ENCODE measurements at regions not wholly inside any gene's neighbourhood (a gene's known extent, or its start where the extent isn't known, plus 50 kb on each side); places are given as distances from the start of the nearest gene placed in this dataset.

- CTCF ChIA-PET = no interaction called here
- Histone ChIP-seq H3K4me3 (ENCODE audit: control insufficient read depth in 1 of 7, extremely low read depth in 1 of 7, insufficient read depth in 4 of 7, low read depth in 2 of 7, low read length in 6 of 7) (no peak overlapping the region), H3K9me3 (ENCODE audit: control extremely low read depth in 1 of 5, control insufficient read depth in 4 of 5, insufficient read depth in 2 of 5, low read depth in 1 of 5, low read length in 4 of 5) (no peaks in the 10 kb centered on the region), H3K27ac (ENCODE audit: insufficient read depth in 1 of 2, low read depth in 1 of 2, low read length in 2 of 2, poor library complexity in 1 of 2, severe bottlenecking in 2 of 2) (no peak overlapping the region), H3K27me3 (replicated peaks in 2 of 5; ENCODE audit: control insufficient read depth in 4 of 5, insufficient read depth in 5 of 5, low read length in 4 of 5) (peaks cover 0 to 4% (median 0%) of the 10 kb centered on the region in 5 experiments), H3K36me3 (ENCODE audit: control insufficient read depth in 4 of 4, insufficient read depth in 4 of 4, low read length in 3 of 4) (no peaks in the 10 kb centered on the region), H3K4me1 (ENCODE audit: control extremely low read depth in 1 of 4, control insufficient read depth in 4 of 4, insufficient read depth in 4 of 4, low read length in 3 of 4) (no peaks in the 10 kb centered on the region)
- DNase-seq = no peak
- 76% methylated on average over 5 of the region's 6 CpGs for WGBS (ENCODE audit: insufficient coverage)
- POLR2A ChIA-PET = interaction anchor here (0.6 kb wide), 3 partner anchors 122 to 321 kb away, joined by 3 to 7 read pairs (median 4); no protein-coding TSS in a partner anchor
These were observed 77.8 kb downstream of the C11orf91 start for GRCh38 chr11:33622806-33623205.

- DNase-seq = no peak
- Histone ChIP-seq H3K27me3 (replicated peaks in 2 of 5; ENCODE audit: control insufficient read depth in 4 of 5, insufficient read depth in 5 of 5, low read length in 4 of 5) (peaks cover 0 to 4% (median 0%) of the 10 kb centered on the region in 5 experiments), H3K4me3 (ENCODE audit: control insufficient read depth in 1 of 7, extremely low read depth in 1 of 7, insufficient read depth in 4 of 7, low read depth in 2 of 7, low read length in 6 of 7) (no peak overlapping the region), H3K4me1 (ENCODE audit: control extremely low read depth in 1 of 4, control insufficient read depth in 4 of 4, insufficient read depth in 4 of 4, low read length in 3 of 4) (no peaks in the 10 kb centered on the region), H3K27ac (ENCODE audit: insufficient read depth in 1 of 2, low read depth in 1 of 2, low read length in 2 of 2, poor library complexity in 1 of 2, severe bottlenecking in 2 of 2) (no peak overlapping the region), H3K36me3 (ENCODE audit: control insufficient read depth in 4 of 4, insufficient read depth in 4 of 4, low read length in 3 of 4) (no peaks in the 10 kb centered on the region), H3K9me3 (ENCODE audit: control extremely low read depth in 1 of 5, control insufficient read depth in 4 of 5, insufficient read depth in 2 of 5, low read depth in 1 of 5, low read length in 4 of 5) (no peaks in the 10 kb centered on the region)
- ChIA-PET POLR2A (interaction anchor here (0.6 to 0.7 kb wide), 2 partner anchors 254 to 1174 kb away, joined by 3 to 4 read pairs; no protein-coding TSS in a partner anchor), CTCF (no interaction called here)
- WGBS (ENCODE audit: insufficient coverage) = 92% methylated on average over 7 of the region's 7 CpGs
These were observed 78.4 kb downstream of the C11orf91 start for GRCh38 chr11:33622186-33622585.

GRCh38 chr11:33620423-33621171 is 80.0 kb downstream of the C11orf91 start:
- WGBS (ENCODE audit: insufficient coverage) = 97% methylated on average over 3 of the region's 6 CpGs
- ChIA-PET CTCF (no interaction called here), POLR2A (no interaction called here)
- peaks cover 0 to 8% (median 0%) of the 10 kb centered on the region in 5 experiments for H3K27me3 ChIP-seq (replicated peaks in 2 of 5; ENCODE audit: control insufficient read depth in 4 of 5, insufficient read depth in 5 of 5, low read length in 4 of 5)
- no peaks in the 10 kb centered on the region for H3K9me3 ChIP-seq (ENCODE audit: control extremely low read depth in 1 of 5, control insufficient read depth in 4 of 5, insufficient read depth in 2 of 5, low read depth in 1 of 5, low read length in 4 of 5)
- DNase-seq = no peak
- no peaks in the 10 kb centered on the region for H3K4me1 ChIP-seq (ENCODE audit: control extremely low read depth in 1 of 4, control insufficient read depth in 4 of 4, insufficient read depth in 4 of 4, low read length in 3 of 4)
- no peak overlapping the region for H3K4me3 ChIP-seq (ENCODE audit: control insufficient read depth in 1 of 7, extremely low read depth in 1 of 7, insufficient read depth in 4 of 7, low read depth in 2 of 7, low read length in 6 of 7)
- H3K36me3 ChIP-seq (ENCODE audit: control insufficient read depth in 4 of 4, insufficient read depth in 4 of 4, low read length in 3 of 4) = no peaks in the 10 kb centered on the region
- no peak overlapping the region for H3K27ac ChIP-seq (ENCODE audit: insufficient read depth in 1 of 2, low read depth in 1 of 2, low read length in 2 of 2, poor library complexity in 1 of 2, severe bottlenecking in 2 of 2)

DNA sequence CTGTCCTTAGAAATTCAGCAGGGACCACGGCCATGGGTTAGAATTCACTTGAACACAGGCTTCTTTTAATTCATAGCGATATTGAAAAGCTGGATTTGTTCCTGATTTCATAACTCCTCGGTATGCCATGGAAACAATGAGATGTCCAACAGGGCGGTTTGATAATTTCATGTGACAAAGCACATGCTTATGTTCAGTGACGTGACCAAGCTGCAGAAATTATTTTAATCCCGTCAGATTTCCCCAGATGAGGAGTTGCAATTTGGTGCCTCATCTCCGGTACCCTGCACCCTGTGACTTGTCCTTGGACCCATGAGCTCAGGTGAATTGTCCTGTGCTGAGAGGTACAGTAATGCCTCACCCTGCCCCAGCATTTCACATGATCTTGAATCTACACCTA is 81.7 kb downstream of the C11orf91 start:
- 99% methylated on average over 7 of the region's 7 CpGs for WGBS (ENCODE audit: insufficient coverage)
- ChIA-PET CTCF (no interaction called here), POLR2A (no interaction called here)
- Histone ChIP-seq H3K27ac (ENCODE audit: insufficient read depth in 1 of 2, low read depth in 1 of 2, low read length in 2 of 2, poor library complexity in 1 of 2, severe bottlenecking in 2 of 2) (no peak overlapping the region), H3K4me1 (ENCODE audit: control extremely low read depth in 1 of 4, control insufficient read depth in 4 of 4, insufficient read depth in 4 of 4, low read length in 3 of 4) (no peaks in the 10 kb centered on the region), H3K9me3 (ENCODE audit: control extremely low read depth in 1 of 5, control insufficient read depth in 4 of 5, insufficient read depth in 2 of 5, low read depth in 1 of 5, low read length in 4 of 5) (no peaks in the 10 kb centered on the region), H3K36me3 (ENCODE audit: control insufficient read depth in 4 of 4, insufficient read depth in 4 of 4, low read length in 3 of 4) (no peaks in the 10 kb centered on the region), H3K27me3 (replicated peaks in 2 of 5; ENCODE audit: control insufficient read depth in 4 of 5, insufficient read depth in 5 of 5, low read length in 4 of 5) (peaks cover 0 to 8% (median 0%) of the 10 kb centered on the region in 5 experiments), H3K4me3 (ENCODE audit: control insufficient read depth in 1 of 7, extremely low read depth in 1 of 7, insufficient read depth in 4 of 7, low read depth in 2 of 7, low read length in 6 of 7) (no peak overlapping the region)
- DNase-seq = no peak

GRCh38 chr11:33618351-33618710 is 82.3 kb downstream of the C11orf91 start:
- POLR2A ChIA-PET = no interaction called here
- H3K36me3 ChIP-seq (ENCODE audit: control insufficient read depth in 4 of 4, insufficient read depth in 4 of 4, low read length in 3 of 4) = no peaks in the 10 kb centered on the region

DNA sequence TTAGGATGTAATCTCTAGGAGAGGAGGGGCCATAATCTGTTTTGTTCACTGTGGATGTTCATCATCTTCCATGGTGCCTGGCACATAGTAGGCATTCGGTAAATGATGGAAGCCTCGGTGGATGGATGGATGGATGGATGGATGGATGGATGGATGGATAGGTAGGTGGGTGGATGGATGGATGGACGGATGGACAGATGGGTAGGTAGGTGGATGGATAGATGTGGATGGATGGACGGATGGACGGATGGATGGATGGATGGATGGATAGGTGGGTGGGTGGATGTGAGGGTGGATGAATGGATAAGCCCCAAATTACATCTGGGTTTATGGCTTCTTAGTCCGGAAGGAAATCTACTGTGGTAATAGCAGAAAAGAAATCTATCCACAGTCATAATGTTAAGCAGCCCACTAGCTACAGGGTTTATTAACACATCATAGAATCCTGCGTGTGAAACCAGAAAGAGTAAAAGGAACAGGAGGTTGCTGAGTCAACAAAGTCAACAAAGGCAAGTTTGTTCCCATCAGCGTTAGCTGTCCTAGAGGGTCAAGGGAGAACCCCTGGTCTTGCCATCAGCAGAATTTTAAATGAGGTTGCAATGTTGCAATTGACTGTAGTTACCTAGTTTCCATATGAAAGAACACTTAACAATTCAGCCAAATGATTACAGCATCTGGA is 82.8 kb downstream of the C11orf91 start:
- no peaks in the 10 kb centered on the region for H3K9me3 ChIP-seq (ENCODE audit: control extremely low read depth in 1 of 5, control insufficient read depth in 4 of 5, insufficient read depth in 2 of 5, low read depth in 1 of 5, low read length in 4 of 5)
- DNase-seq = no peak
- no peaks in the 10 kb centered on the region for H3K36me3 ChIP-seq (ENCODE audit: control insufficient read depth in 4 of 4, insufficient read depth in 4 of 4, low read length in 3 of 4)
- no peaks in the 10 kb centered on the region for H3K4me1 ChIP-seq (ENCODE audit: control extremely low read depth in 1 of 4, control insufficient read depth in 4 of 4, insufficient read depth in 4 of 4, low read length in 3 of 4)
- ChIA-PET POLR2A (no interaction called here), CTCF (no interaction called here)
- peaks cover 0 to 8% (median 0%) of the 10 kb centered on the region in 5 experiments for H3K27me3 ChIP-seq (replicated peaks in 2 of 5; ENCODE audit: control insufficient read depth in 4 of 5, insufficient read depth in 5 of 5, low read length in 4 of 5)
- WGBS (ENCODE audit: insufficient coverage) = 95% methylated on average over 3 of the region's 8 CpGs
- no peak overlapping the region for H3K4me3 ChIP-seq (ENCODE audit: control insufficient read depth in 1 of 7, extremely low read depth in 1 of 7, insufficient read depth in 4 of 7, low read depth in 2 of 7, low read length in 6 of 7)
- H3K27ac ChIP-seq (ENCODE audit: insufficient read depth in 1 of 2, low read depth in 1 of 2, low read length in 2 of 2, poor library complexity in 1 of 2, severe bottlenecking in 2 of 2) = no peak overlapping the region

More at GRCh38 chr11:33618351-33618710, 82.3 kb downstream of the C11orf91 start:
- Histone ChIP-seq H3K27me3 (replicated peaks in 2 of 5; ENCODE audit: control insufficient read depth in 4 of 5, insufficient read depth in 5 of 5, low read length in 4 of 5) (peaks cover 0 to 8% (median 0%) of the 10 kb centered on the region in 5 experiments), H3K4me1 (ENCODE audit: control extremely low read depth in 1 of 4, control insufficient read depth in 4 of 4, insufficient read depth in 4 of 4, low read length in 3 of 4) (no peaks in the 10 kb centered on the region), H3K27ac (ENCODE audit: insufficient read depth in 1 of 2, low read depth in 1 of 2, low read length in 2 of 2, poor library complexity in 1 of 2, severe bottlenecking in 2 of 2) (no peak overlapping the region), H3K4me3 (ENCODE audit: control insufficient read depth in 1 of 7, extremely low read depth in 1 of 7, insufficient read depth in 4 of 7, low read depth in 2 of 7, low read length in 6 of 7) (no peak overlapping the region), H3K9me3 (ENCODE audit: control extremely low read depth in 1 of 5, control insufficient read depth in 4 of 5, insufficient read depth in 2 of 5, low read depth in 1 of 5, low read length in 4 of 5) (no peaks in the 10 kb centered on the region)
- no peak for DNase-seq
- WGBS (ENCODE audit: insufficient coverage) = 94% methylated on average over 10 of the region's 10 CpGs
- CTCF ChIA-PET = no interaction called here

- no peak for DNase-seq
- H3K27ac ChIP-seq (ENCODE audit: insufficient read depth in 1 of 2, low read depth in 1 of 2, low read length in 2 of 2, poor library complexity in 1 of 2, severe bottlenecking in 2 of 2) = no peak overlapping the region
- CTCF ChIA-PET = interaction anchor here (0.7 kb wide), 1 partner anchor 22 kb away, joined by 3 read pairs; no protein-coding TSS in a partner anchor
- no peaks in the 10 kb centered on the region for H3K9me3 ChIP-seq (ENCODE audit: control extremely low read depth in 1 of 5, control insufficient read depth in 4 of 5, insufficient read depth in 2 of 5, low read depth in 1 of 5, low read length in 4 of 5)
- no peaks in the 10 kb centered on the region for H3K4me1 ChIP-seq (ENCODE audit: control extremely low read depth in 1 of 4, control insufficient read depth in 4 of 4, insufficient read depth in 4 of 4, low read length in 3 of 4)
- 93% methylated on average over 4 of the region's 5 CpGs for WGBS (ENCODE audit: insufficient coverage)
- POLR2A ChIA-PET = no interaction called here
- H3K4me3 ChIP-seq (ENCODE audit: control insufficient read depth in 1 of 7, extremely low read depth in 1 of 7, insufficient read depth in 4 of 7, low read depth in 2 of 7, low read length in 6 of 7) = no peak overlapping the region
- no peaks in the 10 kb centered on the region for H3K36me3 ChIP-seq (ENCODE audit: control insufficient read depth in 4 of 4, insufficient read depth in 4 of 4, low read length in 3 of 4)
- H3K27me3 ChIP-seq (replicated peaks in 2 of 5; ENCODE audit: control insufficient read depth in 4 of 5, insufficient read depth in 5 of 5, low read length in 4 of 5) = peaks cover 0 to 8% (median 0%) of the 10 kb centered on the region in 5 experiments
These were observed 84.1 kb downstream of the C11orf91 start for GRCh38 chr11:33616552-33616951.
